SK-N-SH (cell line): ENCODE measurements at regions not wholly inside any gene's neighbourhood (a gene's known extent, or its start where the extent isn't known, plus 50 kb on each side); places are given as distances from the start of the nearest gene placed in this dataset.

Source experiments
- CTCF ChIA-PET: fragments of 300-600, 350-600 bp; formaldehyde crosslinking; extraction: SDS; loops from one replicate; lab custom pipeline; 2021; lab: Yijun Ruan, JAX
- POLR2A ChIA-PET: fragments of 350-600 bp; sonication (Branson Sonifier 250); formaldehyde crosslinking; extraction: SDS; loops from one replicate; lab custom pipeline; 2020; ENCODE audit warnings: antibody characterized with exemption, inconsistent platforms; lab: Yijun Ruan, JAX
- DNase-seq: peaks from one replicate; pipeline ENCODE4 v3.0.0; 2012
- H2AFZ ChIP-seq: fragments of 200-600 bp; sonication (generic); 2 replicates; pipeline ENCODE4 v1.8.1; 2016; ENCODE audit warnings: antibody characterized with exemption, mild to moderate bottlenecking, low read depth
- H3F3A ChIP-seq: fragments of 200-600 bp; sonication (generic); replicated peaks from 2 replicates; pipeline ENCODE3; 2016; ENCODE audit warnings: antibody characterized with exemption, mild to moderate bottlenecking; ENCODE audit not compliant: insufficient read depth
- H3K27ac ChIP-seq, 2 experiments: fragments of 200-500 bp in 1 of 2; fragments of 200-600 bp in 1 of 2; sonication (Bioruptor generic) in 1 of 2; sonication (generic), shearing (Covaris generic) in 1 of 2; 2 replicates each; pipeline versions ENCODE4 v1.5.1 to v1.6.1; 2014 to 2016; ENCODE audit warnings: low read depth in 2 of 2, inconsistent platforms in 1 of 2, low read length in 1 of 2, mild to moderate bottlenecking in 1 of 2, mixed read lengths in 1 of 2
- H3K27me3 ChIP-seq: fragments of 200-600 bp; sonication (generic), shearing (Covaris generic); 2 replicates; pipeline ENCODE4 v1.6.1; 2016; ENCODE audit warnings: mixed run types; ENCODE audit not compliant: insufficient read depth
- H3K36me3 ChIP-seq, 2 experiments: fragments of 200-500 bp in 1 of 2; fragments of 200-600 bp in 1 of 2; sonication (Bioruptor generic) in 1 of 2; sonication (generic) in 1 of 2; replicated peaks in 1 of 2; 2 replicates each; pipeline versions ENCODE3 to v1.5.1; 2014 to 2016; ENCODE audit warnings: low read length in 1 of 2, mild to moderate bottlenecking in 1 of 2; ENCODE audit not compliant: insufficient read depth in 2 of 2, control insufficient read depth in 1 of 2
- H3K4me1 ChIP-seq, 2 experiments: fragments of 200-500 bp in 1 of 2; fragments of 200-600 bp in 1 of 2; sonication (Bioruptor generic) in 1 of 2; sonication (generic), shearing (Covaris generic) in 1 of 2; 2 replicates each; pipeline versions ENCODE4 v1.5.1 to v1.6.1; 2014 to 2016; ENCODE audit warnings: low read depth in 1 of 2, low read length in 1 of 2, mixed run types in 1 of 2; ENCODE audit not compliant: insufficient read depth in 2 of 2, control insufficient read depth in 1 of 2
- H3K4me2 ChIP-seq: fragments of 200-600 bp; sonication (generic), shearing (Covaris generic); 2 replicates; pipeline ENCODE4 v1.6.1; 2017; ENCODE audit warnings: mixed run types
- H3K4me3 ChIP-seq, 2 experiments: fragments of 200-500 bp in 1 of 2; fragments of 200-600 bp in 1 of 2; sonication (Bioruptor generic) in 1 of 2; sonication (generic), shearing (Covaris generic) in 1 of 2; 2 replicates each; pipeline versions ENCODE4 v1.5.1 to v1.8.1; 2014 to 2016; ENCODE audit warnings: low read depth in 2 of 2, inconsistent platforms in 1 of 2, low read length in 1 of 2, mild to moderate bottlenecking in 1 of 2, mixed read lengths in 1 of 2, moderate library complexity in 1 of 2
- H3K79me2 ChIP-seq: fragments of 200-600 bp; sonication (generic); 2 replicates; pipeline ENCODE4 v1.8.1; 2017; ENCODE audit warnings: mild to moderate bottlenecking; ENCODE audit not compliant: insufficient read depth
- H3K9ac ChIP-seq: fragments of 200-600 bp; sonication (generic); 2 replicates; pipeline ENCODE4 v1.6.1; 2017; ENCODE audit warnings: mixed run types
- H3K9me2 ChIP-seq: fragments of 200-600 bp; sonication (generic); 2 replicates; pipeline ENCODE4 v1.6.1; 2017; ENCODE audit warnings: mixed run types
- H3K9me3 ChIP-seq: fragments of 200-600 bp; sonication (generic); 2 replicates; pipeline ENCODE4 v1.6.1; 2017; ENCODE audit warnings: mixed run types, mild to moderate bottlenecking, moderate library complexity
- H4K20me1 ChIP-seq: fragments of 200-600 bp; sonication (generic); 2 replicates; pipeline ENCODE4 v1.6.1; 2017; ENCODE audit warnings: mild to moderate bottlenecking, mixed run types; ENCODE audit not compliant: insufficient read depth
- CTCF ChIP-seq: fragments of 200-600 bp; sonication (generic); IDR thresholded peaks from 2 replicates; pipeline ENCODE4 v1.6.1; 2017; ENCODE audit warnings: antibody characterized with exemption, mild to moderate bottlenecking, moderate library complexity
- ELF1 ChIP-seq: IDR thresholded peaks from 2 replicates; pipeline ENCODE4 v1.4.0; 2012
- EP300 ChIP-seq, 2 experiments: IDR thresholded peaks; 2 replicates each; pipeline versions ENCODE4 v1.4.0 to v1.6.1; 2012; ENCODE audit warnings: borderline replicate concordance in 1 of 2, low read depth in 1 of 2, low read length in 1 of 2
- FOXM1 ChIP-seq: IDR thresholded peaks from 2 replicates; pipeline ENCODE4 v1.4.0; 2012; ENCODE audit warnings: low read depth, mild to moderate bottlenecking
- IRF3 ChIP-seq: fragments of 150-350 bp; IDR thresholded peaks from 2 replicates; pipeline ENCODE4 v1.6.1; 2016; ENCODE audit warnings: mild to moderate bottlenecking, low read depth, low read length
- MAX ChIP-seq: IDR thresholded peaks from 2 replicates; pipeline ENCODE4 v1.4.0; 2012; ENCODE audit warnings: low read depth
- MXI1 ChIP-seq: IDR thresholded peaks from 2 replicates; pipeline ENCODE4 v1.6.1; 2012; ENCODE audit warnings: mild to moderate bottlenecking, low read depth, low read length, improper control_type of control experiment
- NFIC ChIP-seq: IDR thresholded peaks from 2 replicates; pipeline ENCODE4 v1.4.0; 2012; ENCODE audit warnings: borderline replicate concordance
- POLR2AphosphoS5 ChIP-seq: IDR thresholded peaks from 2 replicates; pipeline ENCODE4 v1.6.1; 2012; ENCODE audit warnings: low read depth, low read length
- RAD21 ChIP-seq: IDR thresholded peaks from 2 replicates; pipeline ENCODE4 v1.6.1; 2012; ENCODE audit warnings: mild to moderate bottlenecking, low read length
- RCOR1 ChIP-seq: fragments of 150-350 bp; IDR thresholded peaks from 2 replicates; pipeline ENCODE4 v1.6.1; 2017; ENCODE audit warnings: antibody characterized with exemption, low read length
- RXRA ChIP-seq: IDR thresholded peaks from 2 replicates; pipeline ENCODE4 v1.4.0; 2012; ENCODE audit warnings: low read depth, mild to moderate bottlenecking, borderline replicate concordance
- SIN3A ChIP-seq: IDR thresholded peaks from 2 replicates; pipeline ENCODE4 v1.6.1; 2012; ENCODE audit warnings: low read depth, mild to moderate bottlenecking, low read length, moderate library complexity, borderline replicate concordance
- SMC3 ChIP-seq: IDR thresholded peaks from 2 replicates; pipeline ENCODE4 v1.6.1; 2012; ENCODE audit warnings: low read depth, low read length, improper control_type of control experiment
- TAF1 ChIP-seq: IDR thresholded peaks from 2 replicates; pipeline ENCODE4 v1.6.1; 2012; ENCODE audit warnings: low read depth, mild to moderate bottlenecking, low read length, moderate library complexity, borderline replicate concordance
- TCF12 ChIP-seq: IDR thresholded peaks from 2 replicates; pipeline ENCODE4 v1.4.0; 2012
- TEAD4 ChIP-seq: IDR thresholded peaks from 2 replicates; pipeline ENCODE4 v1.4.0; 2012; ENCODE audit warnings: mild to moderate bottlenecking, borderline replicate concordance; ENCODE audit not compliant: insufficient read depth
- YY1 ChIP-seq: IDR thresholded peaks from 2 replicates; pipeline ENCODE4 v1.4.0; 2012; ENCODE audit warnings: low read depth, mild to moderate bottlenecking
- WGBS: methylation state at CpG from one replicate; pipeline ENCODE4 v1.1.6; 2017; ENCODE audit warnings: low lambda C conversion rate; 5-methylcytosine and 5-hydroxymethylcytosine counted together
- TF ChIP-seq, protein P1 (sequence below): fragments of 150-350 bp; IDR thresholded peaks from 2 replicates; pipeline ENCODE4 v1.6.1; 2017; ENCODE audit warnings: antibody characterized with exemption, low read length, low read depth, borderline replicate concordance

GRCh38 chr20:43820731-43821330, 93.8 kb upstream of the TOX2 start:
- Histone ChIP-seq H3K4me2 (no peak overlapping the region), H3K9me2 (no peaks in the 10 kb centered on the region), H2AFZ (no peak overlapping the region), H3K27me3 (peaks cover 7% of the 10 kb centered on the region; the same call in 1 of the 2 replicates), H3K9me3 (no peaks in the 10 kb centered on the region), H3K27ac (no peak overlapping the region), H3K79me2 (no peaks in the 10 kb centered on the region), H3K9ac (no peak overlapping the region), H4K20me1 (no peaks in the 10 kb centered on the region), H3K4me3 (no peak overlapping the region), H3K36me3 (no peaks in the 10 kb centered on the region), H3K4me1 (peaks cover 0 to 13% of the 10 kb centered on the region in 2 experiments; a peak in 1 of 4 replicates), H3F3A (no peaks in the 10 kb centered on the region)
- ChIA-PET POLR2A (no interaction called here), CTCF (no interaction called here)
- TF ChIP-seq MAX, result no peak
- TF ChIP-seq EP300 (IDR thresholded peaks at IDR 0.05; ENCODE audit: borderline replicate concordance in 1 of 2, low read depth in 1 of 2, low read length in 1 of 2), result no peak
- no peak for TF ChIP-seq SMC3
- TF ChIP-seq TEAD4, result no peak
- TF ChIP-seq RAD21, result no peak
- TF ChIP-seq RXRA, result no peak
- no peak for TF ChIP-seq ELF1
- no peak for TF ChIP-seq TCF12
- TF ChIP-seq SIN3A, result no peak
- no peak for TF ChIP-seq RCOR1
- no peak for TF ChIP-seq MXI1
- no peak for TF ChIP-seq FOXM1
- no peak for TF ChIP-seq IRF3
- no peak for TF ChIP-seq NFIC
- no peak for TF ChIP-seq CTCF
- TF ChIP-seq, protein P1, sequence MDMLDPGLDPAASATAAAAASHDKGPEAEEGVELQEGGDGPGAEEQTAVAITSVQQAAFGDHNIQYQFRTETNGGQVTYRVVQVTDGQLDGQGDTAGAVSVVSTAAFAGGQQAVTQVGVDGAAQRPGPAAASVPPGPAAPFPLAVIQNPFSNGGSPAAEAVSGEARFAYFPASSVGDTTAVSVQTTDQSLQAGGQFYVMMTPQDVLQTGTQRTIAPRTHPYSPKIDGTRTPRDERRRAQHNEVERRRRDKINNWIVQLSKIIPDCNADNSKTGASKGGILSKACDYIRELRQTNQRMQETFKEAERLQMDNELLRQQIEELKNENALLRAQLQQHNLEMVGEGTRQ, result no peak
- no peak for TF ChIP-seq POLR2AphosphoS5
- no peak for TF ChIP-seq YY1
- no peak for TF ChIP-seq TAF1
- 70% methylated on average over 7 of the region's 7 CpGs for WGBS
- no peak for DNase-seq
